Transverse colon (tissue), 4 donors: ENCODE measurements at regions not wholly inside any gene's neighbourhood (a gene's known extent, or its start where the extent isn't known, plus 50 kb on each side); places are given as distances from the start of the nearest gene placed in this dataset.

Source experiments
- EP300 ChIP-seq: sonication (generic); formaldehyde crosslinking; IDR thresholded peaks from one replicate; pipeline ENCODE4 v1.6.1; 2017; ENCODE audit warnings: antibody characterized with exemption, low read depth
- POLR2A ChIP-seq: fragments of 450-650 bp; IDR thresholded peaks from one replicate; pipeline ENCODE4 v1.6.1; 2016; ENCODE audit warnings: antibody characterized with exemption, mild to moderate bottlenecking, moderate library complexity
- POLR2AphosphoS5 ChIP-seq, 3 donors: sonication (generic); formaldehyde crosslinking; IDR thresholded peaks; one replicate each; pipeline ENCODE4 v1.6.1; 2016; ENCODE audit warnings: antibody characterized with exemption in 3 of 3
- TF ChIP-seq, protein P1 (sequence below), 5 experiments: fragments of 200-600 bp in 3 of 5; fragments of 450-650 bp in 2 of 5; sonication (generic) in 3 of 5; IDR thresholded peaks; 1 replicate in 2 of 5; 2 replicates in 3 of 5; pipeline ENCODE4 v1.5.1; 2016 to 2017; ENCODE audit warnings: antibody characterized with exemption in 5 of 5, inconsistent platforms in 3 of 5, mild to moderate bottlenecking in 2 of 5, moderate library complexity in 1 of 5

DNA sequence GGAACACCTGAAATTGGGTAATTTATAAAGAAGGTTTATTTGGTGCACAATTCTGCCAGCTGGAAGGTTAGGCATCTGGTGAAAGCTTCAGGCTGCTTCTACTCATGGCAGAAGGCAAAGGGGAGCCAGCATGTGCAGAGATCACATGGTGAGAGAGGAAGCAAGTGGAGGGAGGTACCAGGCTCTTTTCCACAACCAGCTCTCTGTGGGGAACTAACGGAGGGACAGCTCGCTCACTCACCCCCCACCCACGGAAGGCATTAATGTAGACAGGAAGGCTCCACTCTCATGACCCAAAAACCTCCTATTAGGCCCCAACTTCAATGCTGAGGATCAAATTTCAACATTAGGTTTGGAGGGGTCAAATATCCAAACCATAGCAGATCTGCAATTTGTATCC, 75.6 kb upstream of the ARHGAP32 start:
- TF ChIP-seq POLR2AphosphoS5 (IDR thresholded peaks at IDR 0.05) (no peak), POLR2A (no peak), EP300 (no peak)
- TF ChIP-seq, protein P1, sequence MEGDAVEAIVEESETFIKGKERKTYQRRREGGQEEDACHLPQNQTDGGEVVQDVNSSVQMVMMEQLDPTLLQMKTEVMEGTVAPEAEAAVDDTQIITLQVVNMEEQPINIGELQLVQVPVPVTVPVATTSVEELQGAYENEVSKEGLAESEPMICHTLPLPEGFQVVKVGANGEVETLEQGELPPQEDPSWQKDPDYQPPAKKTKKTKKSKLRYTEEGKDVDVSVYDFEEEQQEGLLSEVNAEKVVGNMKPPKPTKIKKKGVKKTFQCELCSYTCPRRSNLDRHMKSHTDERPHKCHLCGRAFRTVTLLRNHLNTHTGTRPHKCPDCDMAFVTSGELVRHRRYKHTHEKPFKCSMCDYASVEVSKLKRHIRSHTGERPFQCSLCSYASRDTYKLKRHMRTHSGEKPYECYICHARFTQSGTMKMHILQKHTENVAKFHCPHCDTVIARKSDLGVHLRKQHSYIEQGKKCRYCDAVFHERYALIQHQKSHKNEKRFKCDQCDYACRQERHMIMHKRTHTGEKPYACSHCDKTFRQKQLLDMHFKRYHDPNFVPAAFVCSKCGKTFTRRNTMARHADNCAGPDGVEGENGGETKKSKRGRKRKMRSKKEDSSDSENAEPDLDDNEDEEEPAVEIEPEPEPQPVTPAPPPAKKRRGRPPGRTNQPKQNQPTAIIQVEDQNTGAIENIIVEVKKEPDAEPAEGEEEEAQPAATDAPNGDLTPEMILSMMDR (IDR thresholded peaks at IDR 0.05) = no peak
